Ovary (tissue), 7 donors: ENCODE measurements at regions not wholly inside any gene's neighbourhood (a gene's known extent, or its start where the extent isn't known, plus 50 kb on each side); places are given as distances from the start of the nearest gene placed in this dataset.

Experiments used
- DNase-seq, 5 donors: peaks; one replicate each; pipeline ENCODE4 v3.0.0-alpha.2; 2019 to 2020
- H3K27ac ChIP-seq, 2 donors: fragments of 200-600 bp; one replicate each; pipeline versions ENCODE4 v1.5.1 to v1.8.0; 2019 to 2022
- H3K27me3 ChIP-seq: fragments of 200-600 bp; one replicate; pipeline ENCODE4 v1.8.0; 2022
- H3K36me3 ChIP-seq: fragments of 200-600 bp; sonication (generic); one replicate; pipeline ENCODE4 v1.5.1; 2019
- H3K4me1 ChIP-seq: one replicate; pipeline ENCODE4 v1.8.1; 2013; ENCODE audit warnings: mild to moderate bottlenecking, moderate library complexity; ENCODE audit not compliant: insufficient read depth
- H3K4me3 ChIP-seq: fragments of 200-600 bp; sonication (generic); one replicate; pipeline ENCODE4 v1.5.1; 2017
- H3K9me3 ChIP-seq, 2 donors: fragments of 200-600 bp in 1 of 2; sonication (generic) in 1 of 2; one replicate each; pipeline versions ENCODE4 v1.5.1 to v1.8.1; 2013 to 2019; ENCODE audit warnings: mild to moderate bottlenecking in 1 of 2, moderate library complexity in 1 of 2
- CTCF ChIP-seq, 3 donors: fragments of 450-650 bp in 2 of 3; fragments of 200-600 bp in 1 of 3; IDR thresholded peaks; one replicate each; pipeline versions ENCODE4 v1.5.1 to v1.8.0; 2016 to 2022; ENCODE audit warnings: antibody characterized with exemption in 3 of 3, mild to moderate bottlenecking in 1 of 3
- EP300 ChIP-seq: sonication (generic); formaldehyde crosslinking; IDR thresholded peaks from one replicate; pipeline ENCODE4 v1.6.1; 2017; ENCODE audit warnings: antibody characterized with exemption
- POLR2A ChIP-seq: fragments of 450-650 bp; IDR thresholded peaks from one replicate; pipeline ENCODE4 v1.6.1; 2017; ENCODE audit warnings: antibody characterized with exemption, mild to moderate bottlenecking, moderate library complexity
- WGBS, 3 donors: extraction: QIAGEN DNeasy Blood & Tissue Kit in 1 of 3; methylation state at CpG; one replicate each; pipeline versions ENCODE4 v1.1.5 to v1.1.7; 2013 to 2017; 5-methylcytosine and 5-hydroxymethylcytosine counted together
- intact Hi-C, 4 donors: fragments of 100-400 bp; cut with DNase I; formaldehyde crosslinking; loops; one replicate each; pipeline versions ENCODE4 v1.11.0 to v1.15.1; 2022 to 2023
- donor health status: DM: no; HTN: no; CAD: no; lungs with moderate emphysema.
- donor health status: DM: no; HTN: no; CAD: no.
- donor health status: Bipolar disorder and iron deficiency.
- donor health status: DM: no; HTN: no; CAD: no.
- donor health status: DM: yes; HTN: yes; CAD: no.

GRCh38 chr13:107170270-107170931 is 602.5 kb upstream of the ARGLU1 start:
- no peaks in the 10 kb centered on the region for H3K27me3 ChIP-seq
- H3K36me3 ChIP-seq, result no peaks in the 10 kb centered on the region
- H3K27ac ChIP-seq, result no peak overlapping the region
- H3K4me1 ChIP-seq, result no peaks in the 10 kb centered on the region
- H3K4me3 ChIP-seq, result no peak overlapping the region
- H3K9me3 ChIP-seq, result no peaks in the 10 kb centered on the region
- WGBS, 3 donors, result 84 to 88% (median 87%) methylated on average over 12 of the region's 12 CpGs
- DNase-seq, result no peak
- TF ChIP-seq POLR2A (no peak), CTCF (IDR thresholded peaks at IDR 0.05) (no peak), EP300 (no peak)
- intact Hi-C loops, result no loop called here

- H3K4me1 ChIP-seq, result no peaks in the 10 kb centered on the region
- H3K9me3 ChIP-seq, result no peaks in the 10 kb centered on the region
- intact Hi-C loops, result no loop called here
- TF ChIP-seq POLR2A (no peak), EP300 (no peak)
- no peaks in the 10 kb centered on the region for H3K27me3 ChIP-seq
- no peak for DNase-seq
- H3K27ac ChIP-seq, result no peak overlapping the region
- no peaks in the 10 kb centered on the region for H3K36me3 ChIP-seq
- H3K4me3 ChIP-seq, result no peak overlapping the region
- WGBS, 3 donors, result 45 to 66% (median 61%) methylated on average over 2 of the region's 2 CpGs
Measured at GRCh38 chr13:107157271-107157670, 589.3 kb upstream of the ARGLU1 start.

- no peak overlapping the region for H3K4me3 ChIP-seq
- no peak for DNase-seq
- H3K27me3 ChIP-seq, result no peaks in the 10 kb centered on the region
- TF ChIP-seq CTCF (IDR thresholded peaks at IDR 0.05), result no peak
- TF ChIP-seq EP300, result no peak
- H3K27ac ChIP-seq, result no peak overlapping the region
- no peaks in the 10 kb centered on the region for H3K9me3 ChIP-seq
- intact Hi-C loops, result no loop called here
- H3K36me3 ChIP-seq, result no peaks in the 10 kb centered on the region
- H3K4me1 ChIP-seq, result no peaks in the 10 kb centered on the region
Measured at GRCh38 chr13:107144432-107144831, 576.5 kb upstream of the ARGLU1 start.

- Histone ChIP-seq H3K4me3 (no peak overlapping the region), H3K27ac (no peak overlapping the region), H3K4me1 (no peaks in the 10 kb centered on the region), H3K27me3 (no peaks in the 10 kb centered on the region), H3K9me3 (no peaks in the 10 kb centered on the region), H3K36me3 (no peaks in the 10 kb centered on the region)
- DNase-seq, result no peak
- intact Hi-C loops, result no loop called here
- TF ChIP-seq EP300, result no peak
- no peak for TF ChIP-seq POLR2A
- TF ChIP-seq CTCF (IDR thresholded peaks at IDR 0.05), result no peak
- WGBS, 3 donors, result 62 to 69% (median 64%) methylated on average over 3 of the region's 3 CpGs
Measured at GRCh38 chr13:107141767-107142166, 573.8 kb upstream of the ARGLU1 start.

GRCh38 chr13:107139006-107139405 is 571.1 kb upstream of the ARGLU1 start:
- Histone ChIP-seq H3K36me3 (no peaks in the 10 kb centered on the region), H3K27me3 (no peaks in the 10 kb centered on the region), H3K4me3 (no peak overlapping the region), H3K4me1 (no peaks in the 10 kb centered on the region), H3K9me3 (no peaks in the 10 kb centered on the region), H3K27ac (no peak overlapping the region)
- DNase-seq, result no peak
- WGBS, 3 donors, result 2 to 8% (median 3%) methylated on average over 1 of the region's 1 CpG
- intact Hi-C loops, result no loop called here
- TF ChIP-seq POLR2A, result no peak
- no peak for TF ChIP-seq EP300
- no peak for TF ChIP-seq CTCF (IDR thresholded peaks at IDR 0.05)
